A673 (cell line): ENCODE measurements at regions not wholly inside any gene's neighbourhood (a gene's known extent, or its start where the extent isn't known, plus 50 kb on each side); places are given as distances from the start of the nearest gene placed in this dataset.

Experiments used
- BruUV-seq: library from RNA; stranded (reverse); fragments of 400-500 nt; replicated peaks from 2 replicates; lab custom pipeline; 2021; lab: Mats Ljungman, UMichigan
- CTCF ChIA-PET: fragments of 300-600 bp; sonication (Branson Sonifier 250); formaldehyde crosslinking; loops from one replicate; lab custom pipeline; 2022; ENCODE audit warnings: antibody characterized with exemption; lab: Charles Lee
- POLR2A ChIA-PET: fragments of 300-600 bp; sonication (Branson Sonifier 250); formaldehyde crosslinking; loops from one replicate; lab custom pipeline; 2022; ENCODE audit warnings: antibody characterized with exemption; ENCODE audit not compliant: low non-redundant PET; lab: Charles Lee
- DNase-seq: peaks from one replicate; pipeline ENCODE4 v3.0.0-alpha.2; 2015; ENCODE audit warnings: low spot score
- H3K27ac ChIP-seq: fragments of 200-600 bp; sonication (generic); 2 replicates; pipeline ENCODE4 v1.5.1; 2016; ENCODE audit warnings: mixed run types, low read depth, mild to moderate bottlenecking, mixed read lengths, antibody characterized with exemption, low read length; ENCODE audit not compliant: poor library complexity, severe bottlenecking
- H3K27me3 ChIP-seq: fragments of 200-600 bp; sonication (generic); replicated peaks from 2 replicates; pipeline ENCODE4 v1.6.1; 2017; ENCODE audit warnings: mixed run types, low read depth, mild to moderate bottlenecking, mixed read lengths, antibody characterized with exemption, low read length; ENCODE audit not compliant: insufficient read depth, poor library complexity
- H3K36me3 ChIP-seq: fragments of 200-600 bp; sonication (generic); 2 replicates; pipeline ENCODE4 v1.6.1; 2016; ENCODE audit warnings: mixed run types, mild to moderate bottlenecking, mixed read lengths, antibody characterized with exemption, low read length; ENCODE audit not compliant: insufficient read depth, poor library complexity, severe bottlenecking
- H3K4me1 ChIP-seq: fragments of 200-600 bp; sonication (generic); 2 replicates; pipeline ENCODE4 v1.6.1; 2017; ENCODE audit warnings: mixed run types, mild to moderate bottlenecking, mixed read lengths, antibody characterized with exemption, low read length; ENCODE audit not compliant: insufficient read depth, poor library complexity, severe bottlenecking
- H3K4me3 ChIP-seq: fragments of 200-600 bp; sonication (generic); 2 replicates; pipeline ENCODE4 v1.5.1; 2016; ENCODE audit warnings: low read depth, mixed run types, mild to moderate bottlenecking, mixed read lengths, low read length; ENCODE audit not compliant: poor library complexity, severe bottlenecking
- H3K9me3 ChIP-seq: fragments of 200-600 bp; sonication (generic); 2 replicates; pipeline ENCODE4 v1.6.1; 2016; ENCODE audit warnings: mixed run types, low read depth, mild to moderate bottlenecking, mixed read lengths, antibody characterized with exemption, low read length; ENCODE audit not compliant: poor library complexity, severe bottlenecking
- EZH2 ChIP-seq: fragments of 200-600 bp; sonication (generic); IDR thresholded peaks from 2 replicates; pipeline ENCODE4 v1.6.1; 2017; ENCODE audit warnings: borderline replicate concordance, low read depth, mild to moderate bottlenecking, mixed read lengths, antibody characterized with exemption, low read length; ENCODE audit not compliant: poor library complexity, severe bottlenecking
- intact Hi-C: fragments of 100-400 bp; cut with micrococcal nuclease; formaldehyde crosslinking; loops from one replicate; pipeline ENCODE4 v1.10.0; 2022; ENCODE audit not compliant: unreplicated experiment
- TF ChIP-seq, protein P1 (sequence below): fragments of 300-800, 200-600 bp; sonication (generic); conservative IDR thresholded peaks from 2 replicates; pipeline ENCODE4 v1.5.1; 2017; ENCODE audit warnings: low read depth, mild to moderate bottlenecking, antibody characterized with exemption, low read length, moderate library complexity, mixed read lengths

DNA sequence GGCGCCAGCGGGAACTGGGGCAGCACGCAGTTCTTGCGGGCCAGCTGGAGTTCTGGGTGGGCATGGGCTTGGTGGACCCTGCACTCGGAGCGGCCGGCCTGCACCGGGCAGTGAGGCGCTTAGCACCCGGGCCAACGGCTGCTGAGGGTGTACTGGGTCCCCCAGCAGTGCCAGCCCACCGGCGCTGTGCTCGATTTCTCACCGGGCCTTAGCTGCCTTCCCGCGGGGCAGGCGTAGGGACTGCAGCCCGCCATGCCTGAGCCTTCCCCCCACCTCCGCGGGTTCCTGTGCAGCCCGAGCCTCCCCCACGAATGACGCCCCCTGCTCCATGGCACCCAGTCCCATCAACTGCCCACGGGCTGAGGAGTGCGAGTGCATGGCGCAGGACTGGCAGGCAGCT is 168.8 kb downstream of the CD24 start:
- Histone ChIP-seq H3K4me1 (no peaks in the 10 kb centered on the region), H3K9me3 (peaks cover 15% of the 10 kb centered on the region), H3K27ac (no peak overlapping the region), H3K4me3 (no peak overlapping the region), H3K27me3 (no peaks in the 10 kb centered on the region), H3K36me3 (no peaks in the 10 kb centered on the region)
- TF ChIP-seq, protein P1, sequence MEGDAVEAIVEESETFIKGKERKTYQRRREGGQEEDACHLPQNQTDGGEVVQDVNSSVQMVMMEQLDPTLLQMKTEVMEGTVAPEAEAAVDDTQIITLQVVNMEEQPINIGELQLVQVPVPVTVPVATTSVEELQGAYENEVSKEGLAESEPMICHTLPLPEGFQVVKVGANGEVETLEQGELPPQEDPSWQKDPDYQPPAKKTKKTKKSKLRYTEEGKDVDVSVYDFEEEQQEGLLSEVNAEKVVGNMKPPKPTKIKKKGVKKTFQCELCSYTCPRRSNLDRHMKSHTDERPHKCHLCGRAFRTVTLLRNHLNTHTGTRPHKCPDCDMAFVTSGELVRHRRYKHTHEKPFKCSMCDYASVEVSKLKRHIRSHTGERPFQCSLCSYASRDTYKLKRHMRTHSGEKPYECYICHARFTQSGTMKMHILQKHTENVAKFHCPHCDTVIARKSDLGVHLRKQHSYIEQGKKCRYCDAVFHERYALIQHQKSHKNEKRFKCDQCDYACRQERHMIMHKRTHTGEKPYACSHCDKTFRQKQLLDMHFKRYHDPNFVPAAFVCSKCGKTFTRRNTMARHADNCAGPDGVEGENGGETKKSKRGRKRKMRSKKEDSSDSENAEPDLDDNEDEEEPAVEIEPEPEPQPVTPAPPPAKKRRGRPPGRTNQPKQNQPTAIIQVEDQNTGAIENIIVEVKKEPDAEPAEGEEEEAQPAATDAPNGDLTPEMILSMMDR = no peak
- TF ChIP-seq EZH2 = no peak
- no TSS peak for BruUV-seq
- ChIA-PET CTCF (no interaction called here), POLR2A (no interaction called here)
- intact Hi-C loops = no loop called here
- no peak for DNase-seq

DNA sequence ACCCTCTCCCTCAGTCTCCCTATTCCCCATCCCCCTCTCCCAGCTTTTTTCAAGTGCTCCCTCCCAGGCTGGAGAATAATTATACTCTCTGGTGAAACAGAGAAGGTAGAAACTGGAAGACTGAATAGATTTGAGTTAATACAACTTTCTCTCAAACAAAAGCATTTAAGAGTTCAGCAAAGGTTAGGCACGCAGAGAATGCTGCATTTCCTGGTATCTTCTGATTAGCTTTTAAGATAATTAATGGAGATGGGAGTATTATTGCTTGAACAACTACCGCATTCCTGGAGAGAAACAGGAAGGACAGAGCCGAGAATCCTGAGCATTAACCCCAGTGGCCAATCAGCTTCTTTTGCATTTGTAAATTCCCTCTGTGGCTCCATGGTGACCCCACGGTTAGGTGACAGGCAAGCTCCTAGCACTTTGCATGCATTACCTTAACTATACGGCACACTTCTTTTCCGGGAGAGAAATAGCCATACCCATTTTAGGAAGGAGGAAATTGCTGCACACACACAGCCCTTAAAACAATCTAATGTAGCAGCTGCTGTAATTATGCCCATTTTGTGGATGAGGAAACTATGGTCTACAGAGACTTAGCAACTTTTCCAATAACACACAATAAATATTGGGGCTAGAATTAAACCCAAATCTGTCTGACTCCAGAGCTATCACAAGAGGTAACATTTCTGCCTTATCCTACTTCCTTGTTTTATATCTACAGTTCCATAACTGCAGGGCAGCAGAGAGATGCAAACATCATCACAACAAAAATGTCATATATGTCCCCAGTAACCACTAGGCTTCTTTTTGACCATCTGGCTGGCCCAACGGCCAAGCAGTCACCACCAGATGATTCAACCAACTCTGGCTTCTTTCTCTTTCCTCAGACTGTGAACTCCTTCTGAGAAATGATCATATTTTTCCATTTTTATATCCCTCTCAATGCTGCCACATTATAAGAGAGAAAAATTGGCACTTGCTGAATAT is 169.9 kb downstream of the CD24 start:
- peak; percentile 26 for DNase-seq
- Histone ChIP-seq H3K4me3 (no peak overlapping the region), H3K9me3 (peaks cover 13% of the 10 kb centered on the region), H3K36me3 (no peaks in the 10 kb centered on the region), H3K27ac (no peak overlapping the region), H3K27me3 (no peaks in the 10 kb centered on the region), H3K4me1 (no peaks in the 10 kb centered on the region)
- TF ChIP-seq, protein P1 = no peak
- TF ChIP-seq EZH2 = no peak
- intact Hi-C loops = no loop called here
- BruUV-seq = no TSS peak
- CTCF ChIA-PET = no interaction called here
- POLR2A ChIA-PET = no interaction called here

DNA sequence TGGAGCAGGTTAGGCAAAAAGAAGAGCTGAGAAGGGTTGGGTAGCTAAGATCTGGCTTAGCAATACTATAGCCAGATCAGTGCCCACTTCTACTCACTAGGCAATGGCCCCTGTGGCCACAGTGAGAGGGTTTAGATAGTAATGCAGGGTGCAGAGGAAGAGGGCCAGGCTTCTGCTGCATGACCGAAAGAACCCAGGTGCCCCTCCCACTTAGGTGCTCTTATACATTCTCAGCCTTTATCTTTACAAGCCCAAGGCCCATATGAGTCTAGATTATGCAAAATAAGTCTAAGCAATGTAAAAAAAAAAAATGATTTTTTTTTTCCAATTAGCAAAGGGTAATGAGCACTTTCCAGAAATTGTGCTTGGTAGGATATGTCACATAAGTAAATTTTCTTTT is 171.3 kb downstream of the CD24 start:
- Histone ChIP-seq H3K4me1 (no peaks in the 10 kb centered on the region), H3K9me3 (peaks cover 3% of the 10 kb centered on the region), H3K4me3 (no peak overlapping the region), H3K27ac (no peak overlapping the region), H3K27me3 (no peaks in the 10 kb centered on the region), H3K36me3 (no peaks in the 10 kb centered on the region)
- intact Hi-C loops = no loop called here
- no peak for DNase-seq
- BruUV-seq = no TSS peak
- TF ChIP-seq, protein P1 = no peak
- no peak for TF ChIP-seq EZH2
- CTCF ChIA-PET = interaction anchor here (0.7 kb wide), 1 partner anchor 229 kb away, joined by 4 read pairs; no protein-coding TSS in a partner anchor
- POLR2A ChIA-PET = no interaction called here
